Neuronal stem cell (in vitro differentiated cells): ENCODE measurements at regions not wholly inside any gene's neighbourhood (a gene's known extent, or its start where the extent isn't known, plus 50 kb on each side); places are given as distances from the start of the nearest gene placed in this dataset.
"Not testable (repeated sequence)": the region's sequence is repeated elsewhere in the genome, so short reads cannot be mapped to it uniquely, and the experiment has no call there.

ENCODE experiments used
- DNase-seq: peaks from one replicate; pipeline ENCODE4 v3.0.0-alpha.2; 2013; ENCODE audit warnings: low spot score
- H2AFZ ChIP-seq: one replicate; pipeline ENCODE4 v1.6.1; 2013; ENCODE audit warnings: mild to moderate bottlenecking, low read length, inconsistent platforms
- H2AK5ac ChIP-seq: 2 replicates; pipeline ENCODE4 v1.6.1; 2013; ENCODE audit warnings: low read depth, mild to moderate bottlenecking, inconsistent platforms, low read length, moderate library complexity, mixed read lengths
- H2BK120ac ChIP-seq: 2 replicates; pipeline ENCODE4 v1.6.1; 2013; ENCODE audit warnings: low read depth, mild to moderate bottlenecking, inconsistent platforms, low read length, moderate library complexity, mixed read lengths
- H2BK12ac ChIP-seq: one replicate; pipeline ENCODE4 v1.6.1; 2013; ENCODE audit warnings: low read length, inconsistent platforms
- H2BK15ac ChIP-seq: 2 replicates; pipeline ENCODE4 v1.6.1; 2013; ENCODE audit warnings: mild to moderate bottlenecking, low read length, inconsistent platforms, mixed read lengths
- H2BK5ac ChIP-seq: one replicate; pipeline ENCODE4 v1.6.1; 2013; ENCODE audit warnings: inconsistent platforms, mild to moderate bottlenecking, low read length, moderate library complexity
- H3K14ac ChIP-seq: one replicate; pipeline ENCODE4 v1.6.1; 2013; ENCODE audit warnings: low read length, inconsistent platforms
- H3K18ac ChIP-seq: 2 replicates; pipeline ENCODE4 v1.6.1; 2013; ENCODE audit warnings: low read length, inconsistent platforms
- H3K23ac ChIP-seq: 2 replicates; pipeline ENCODE4 v1.6.1; 2013; ENCODE audit warnings: low read depth, mild to moderate bottlenecking, mixed read lengths, low read length, inconsistent platforms; ENCODE audit not compliant: poor library complexity
- H3K27ac ChIP-seq: replicated peaks from 3 replicates; pipeline ENCODE4 v1.5.1; 2013; ENCODE audit warnings: low read length, inconsistent platforms
- H3K27me3 ChIP-seq, 3 experiments: 2 replicates each; pipeline ENCODE4 v1.6.1; 2013; ENCODE audit warnings: low read length in 3 of 3, mild to moderate bottlenecking in 2 of 3, inconsistent platforms in 1 of 3, low read depth in 1 of 3, mixed read lengths in 1 of 3, moderate library complexity in 1 of 3; ENCODE audit not compliant: control insufficient read depth in 3 of 3, insufficient read depth in 3 of 3
- H3K36me3 ChIP-seq, 2 donors: replicated peaks in 1 of 2; 2 replicates each; pipeline ENCODE4 v1.6.1; 2013; ENCODE audit warnings: low read length in 2 of 2; ENCODE audit not compliant: control insufficient read depth in 2 of 2, insufficient read depth in 2 of 2
- H3K4ac ChIP-seq: 2 replicates; pipeline ENCODE4 v1.6.1; 2013; ENCODE audit warnings: inconsistent platforms, mild to moderate bottlenecking, low read length, moderate library complexity
- H3K4me1 ChIP-seq, 2 donors: 1 replicate in 1 of 2; 2 replicates in 1 of 2; pipeline ENCODE4 v1.6.1; 2013; ENCODE audit warnings: low read length in 2 of 2, low read depth in 1 of 2; ENCODE audit not compliant: control insufficient read depth in 2 of 2, insufficient read depth in 1 of 2
- H3K4me2 ChIP-seq: one replicate; pipeline ENCODE4 v1.6.1; 2013; ENCODE audit warnings: mild to moderate bottlenecking, low read length, inconsistent platforms; ENCODE audit not compliant: insufficient read depth, poor library complexity, severe bottlenecking
- H3K4me3 ChIP-seq, 2 donors: 2 replicates each; pipeline ENCODE4 v1.5.1; 2013; ENCODE audit warnings: low read length in 2 of 2, mild to moderate bottlenecking in 2 of 2, inconsistent platforms in 1 of 2, moderate library complexity in 1 of 2
- H3K79me1 ChIP-seq: one replicate; pipeline ENCODE4 v1.6.1; 2013; ENCODE audit warnings: low read depth, mild to moderate bottlenecking, inconsistent platforms, low read length, moderate library complexity
- H3K9ac ChIP-seq: one replicate; pipeline ENCODE4 v1.6.1; 2013; ENCODE audit warnings: mild to moderate bottlenecking, low read depth, low read length, inconsistent platforms; ENCODE audit not compliant: poor library complexity
- H3K9me3 ChIP-seq, 2 donors: replicated peaks in 1 of 2; 2 replicates each; pipeline versions ENCODE3 to v1.6.1; 2013; ENCODE audit warnings: low read length in 2 of 2, mild to moderate bottlenecking in 2 of 2, inconsistent platforms in 1 of 2, low read depth in 1 of 2, mixed read lengths in 1 of 2, moderate library complexity in 1 of 2; ENCODE audit not compliant: control insufficient read depth in 2 of 2, insufficient read depth in 1 of 2
- H4K8ac ChIP-seq: one replicate; pipeline ENCODE4 v1.6.1; 2013; ENCODE audit warnings: low read depth, mild to moderate bottlenecking, inconsistent platforms, low read length, moderate library complexity
- H4K91ac ChIP-seq: one replicate; pipeline ENCODE4 v1.6.1; 2013; ENCODE audit warnings: low read length, low read depth, mild to moderate bottlenecking, inconsistent platforms; ENCODE audit not compliant: poor library complexity
- WGBS, 2 donors: extraction: QIAGEN DNeasy Blood & Tissue Kit; methylation state at CpG; one replicate each; pipeline ENCODE4 v1.1.7; 2013; ENCODE audit warnings: missing lambda C conversion rate in 2 of 2, mixed read lengths in 1 of 2; ENCODE audit not compliant: insufficient read length in 2 of 2, insufficient replicate concordance in 1 of 2; ENCODE audit errors: extremely low coverage in 2 of 2; 5-methylcytosine and 5-hydroxymethylcytosine counted together

DNA sequence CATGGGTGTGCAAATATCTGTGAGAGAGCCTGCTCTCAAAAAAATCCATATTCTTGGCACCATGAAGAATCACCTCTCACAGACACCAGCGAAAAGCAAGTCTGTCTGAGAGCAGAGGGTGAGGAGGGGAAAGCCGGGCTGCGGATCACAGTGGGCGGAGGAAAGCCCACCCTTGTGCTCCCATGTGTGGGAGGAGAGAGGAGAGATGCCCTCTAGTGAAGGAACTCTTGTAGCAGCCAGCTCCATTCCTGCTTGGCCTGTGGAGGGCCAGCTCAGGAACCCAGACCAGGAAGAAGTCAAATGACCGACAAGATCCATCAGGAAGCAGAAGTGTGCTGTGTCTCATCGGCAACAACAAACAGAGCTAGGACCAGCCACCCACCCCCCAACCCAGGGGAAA, 321.7 kb upstream of the PLGLB1 start:
- H3K14ac ChIP-seq, H3K4me1 ChIP-seq, H2BK15ac ChIP-seq, H4K8ac ChIP-seq, H3K4me3 ChIP-seq, H2BK120ac ChIP-seq, H3K27ac ChIP-seq, DNase-seq, H3K18ac ChIP-seq, H4K91ac ChIP-seq, H3K9me3 ChIP-seq, H3K4me2 ChIP-seq, H3K23ac ChIP-seq, H3K9ac ChIP-seq, H3K4ac ChIP-seq, H2BK5ac ChIP-seq, H2BK12ac ChIP-seq, H2AFZ ChIP-seq, H2AK5ac ChIP-seq, H3K36me3 ChIP-seq, H3K79me1 ChIP-seq, H3K27me3 ChIP-seq: not testable (repeated sequence)
- no CpG with 5 or more reads among the region's 6 CpGs for WGBS, 2 donors

- not testable (repeated sequence) for H3K4ac ChIP-seq, H3K36me3 ChIP-seq
- WGBS, 2 donors = no CpG with 5 or more reads among the region's 12 CpGs
Observed at GRCh38 chr2:87345283-87345682, 323.6 kb upstream of the PLGLB1 start.

GRCh38 chr2:87348556-87348955, 326.9 kb upstream of the PLGLB1 start:
- H3K79me1 ChIP-seq, H3K36me3 ChIP-seq, DNase-seq, H2BK15ac ChIP-seq, H3K23ac ChIP-seq, H2BK120ac ChIP-seq, H3K4ac ChIP-seq, H4K8ac ChIP-seq, H2AK5ac ChIP-seq, H2BK5ac ChIP-seq, H4K91ac ChIP-seq, H3K4me1 ChIP-seq, H3K27ac ChIP-seq, H3K14ac ChIP-seq, H2BK12ac ChIP-seq, H3K9me3 ChIP-seq, H3K27me3 ChIP-seq, H3K18ac ChIP-seq: not testable (repeated sequence)
- no CpG with 5 or more reads among the region's 56 CpGs for WGBS, 2 donors
- H3K4me3 ChIP-seq = peak overlapping the region; percentile 43 to 69
- H3K4me2 ChIP-seq = peak overlapping the region; percentile 33
- H3K9ac ChIP-seq = peak overlapping the region; percentile 44
- H2AFZ ChIP-seq = peak overlapping the region; percentile 83

More at GRCh38 chr2:87345283-87345682, 323.6 kb upstream of the PLGLB1 start:
- not testable (repeated sequence) for H2BK120ac ChIP-seq, H3K18ac ChIP-seq, H3K23ac ChIP-seq, H3K9me3 ChIP-seq, H2BK15ac ChIP-seq, H4K91ac ChIP-seq, H3K4me1 ChIP-seq, H2BK12ac ChIP-seq, H2BK5ac ChIP-seq, H3K9ac ChIP-seq, DNase-seq, H3K27ac ChIP-seq, H3K79me1 ChIP-seq, H3K14ac ChIP-seq, H3K27me3 ChIP-seq, H2AFZ ChIP-seq, H4K8ac ChIP-seq, H3K4me3 ChIP-seq, H2AK5ac ChIP-seq, H3K4me2 ChIP-seq

GRCh38 chr2:87349006-87349405, 327.4 kb upstream of the PLGLB1 start:
- not testable (repeated sequence) for H4K91ac ChIP-seq, H3K18ac ChIP-seq, H2BK15ac ChIP-seq, H3K4ac ChIP-seq, H3K14ac ChIP-seq, H3K23ac ChIP-seq, H2AK5ac ChIP-seq, H3K79me1 ChIP-seq, H3K27ac ChIP-seq, H3K27me3 ChIP-seq, H2BK5ac ChIP-seq, H3K36me3 ChIP-seq, H4K8ac ChIP-seq, H3K4me1 ChIP-seq, H2BK12ac ChIP-seq, H3K9me3 ChIP-seq, H2BK120ac ChIP-seq
- peak overlapping the region; percentile 18 for H3K4me2 ChIP-seq
- peak overlapping the region; percentile 83 for H2AFZ ChIP-seq
- peak overlapping the region; percentile 43 to 69 for H3K4me3 ChIP-seq
- H3K9ac ChIP-seq = peak overlapping the region; percentile 44
- peak; percentile 37 for DNase-seq
- no CpG with 5 or more reads among the region's 53 CpGs for WGBS, 2 donors
